H1 (cell line): ENCODE measurements at regions not wholly inside any gene's neighbourhood (a gene's known extent, or its start where the extent isn't known, plus 50 kb on each side); places are given as distances from the start of the nearest gene placed in this dataset.

Source experiments
- CTCF ChIA-PET: fragments of 300-600 bp; sonication (Branson Sonifier 250); formaldehyde crosslinking; loops from one replicate; lab custom pipeline; 2021; ENCODE audit not compliant: partially characterized antibody; lab: Charles Lee
- POLR2A ChIA-PET: fragments of 300-600 bp; sonication (Branson Sonifier 250); formaldehyde crosslinking; loops from one replicate; lab custom pipeline; 2021; ENCODE audit warnings: inconsistent platforms; ENCODE audit not compliant: partially characterized antibody; lab: Charles Lee
- DNase-seq, 2 experiments: peaks; one replicate each; pipeline versions ENCODE4 v3.0.0 to v3.0.0-alpha.2; 2010 to 2022; ENCODE audit warnings: low spot score in 2 of 2, low read depth in 1 of 2, mixed read lengths in 1 of 2
- FAIRE-seq: peaks from 2 replicates; lab custom pipeline; 2011; peaks lifted over from hg19 to GRCh38; lab: Jason Lieb, UNC
- H2AFZ ChIP-seq: 2 replicates; pipeline ENCODE4 v1.8.1; 2012; ENCODE audit warnings: low read length, inconsistent platforms
- H2AK5ac ChIP-seq: 2 replicates; pipeline ENCODE4 v1.6.1; 2013; ENCODE audit warnings: low read depth, low read length
- H2BK120ac ChIP-seq: replicated peaks from 2 replicates; pipeline ENCODE3; 2013; ENCODE audit warnings: low read depth, low read length, inconsistent platforms
- H2BK12ac ChIP-seq: 2 replicates; pipeline ENCODE4 v1.6.1; 2013; ENCODE audit warnings: low read depth, low read length
- H2BK15ac ChIP-seq: 2 replicates; pipeline ENCODE4 v1.6.1; 2013; ENCODE audit warnings: low read length
- H2BK20ac ChIP-seq: 2 replicates; pipeline ENCODE4 v1.6.1; 2013; ENCODE audit warnings: low read length
- H2BK5ac ChIP-seq: 2 replicates; pipeline ENCODE4 v1.6.1; 2013; ENCODE audit warnings: low read depth, low read length
- H3K14ac ChIP-seq: 2 replicates; pipeline ENCODE4 v1.6.1; 2013; ENCODE audit warnings: inconsistent platforms; ENCODE audit not compliant: insufficient read length
- H3K18ac ChIP-seq: 2 replicates; pipeline ENCODE4 v1.6.1; 2013; ENCODE audit warnings: low read length; ENCODE audit errors: extremely low read depth
- H3K23ac ChIP-seq: 2 replicates; pipeline ENCODE4 v1.6.1; 2013; ENCODE audit warnings: inconsistent platforms; ENCODE audit not compliant: insufficient read length
- H3K23me2 ChIP-seq: 2 replicates; pipeline ENCODE4 v1.6.1; 2013; ENCODE audit warnings: low read depth, low read length
- H3K27ac ChIP-seq: 2 replicates; pipeline ENCODE4 v1.6.1; 2011; ENCODE audit warnings: low read depth, low read length, inconsistent platforms
- H3K27me3 ChIP-seq, 4 experiments: replicated peaks in 1 of 4; 1 replicate in 1 of 4; 2 replicates in 3 of 4; pipeline versions ENCODE4 v1.6.1 to v1.8.1; 2011 to 2013; ENCODE audit warnings: low read length in 3 of 4, mild to moderate bottlenecking in 3 of 4, inconsistent platforms in 2 of 4, mixed read lengths in 2 of 4, moderate library complexity in 1 of 4; ENCODE audit not compliant: control insufficient read depth in 3 of 4, insufficient read depth in 3 of 4; ENCODE audit errors: extremely low read depth in 1 of 4
- H3K36me3 ChIP-seq, 4 experiments: 2 replicates each; pipeline versions ENCODE4 v1.6.1 to v1.8.1; 2011 to 2013; ENCODE audit warnings: mild to moderate bottlenecking in 4 of 4, low read length in 3 of 4, moderate library complexity in 2 of 4, control low read depth in 1 of 4, inconsistent platforms in 1 of 4; ENCODE audit not compliant: insufficient read depth in 4 of 4, control insufficient read depth in 2 of 4
- H3K4ac ChIP-seq: replicated peaks from 2 replicates; pipeline ENCODE3; 2013; ENCODE audit warnings: low read length, low read depth, mixed read lengths, inconsistent platforms; ENCODE audit not compliant: insufficient read length
- H3K4me1 ChIP-seq, 4 experiments: replicated peaks in 1 of 4; 1 replicate in 1 of 4; 2 replicates in 3 of 4; pipeline versions ENCODE4 v1.6.1 to v1.8.1; 2011 to 2013; ENCODE audit warnings: low read length in 3 of 4, inconsistent platforms in 2 of 4, mixed read lengths in 1 of 4; ENCODE audit not compliant: insufficient read depth in 4 of 4, control insufficient read depth in 3 of 4
- H3K4me2 ChIP-seq, 2 experiments: 2 replicates each; pipeline versions ENCODE4 v1.6.1 to v1.8.1; 2011 to 2013; ENCODE audit warnings: low read depth in 2 of 2, low read length in 2 of 2, control low read depth in 1 of 2, inconsistent platforms in 1 of 2, mild to moderate bottlenecking in 1 of 2; ENCODE audit not compliant: insufficient read depth in 1 of 2
- H3K4me3 ChIP-seq, 4 experiments: fragments of 200-600, 300-600 bp in 1 of 4; sonication (generic), shearing (Covaris generic), sonication (Bioruptor Twin) in 1 of 4; 2 replicates each; pipeline versions ENCODE4 v1.5.1 to v1.8.1; 2011 to 2016; ENCODE audit warnings: low read length in 4 of 4, low read depth in 3 of 4, control low read depth in 2 of 4, inconsistent platforms in 2 of 4, mild to moderate bottlenecking in 2 of 4, mixed read lengths in 1 of 4, moderate library complexity in 1 of 4; ENCODE audit not compliant: insufficient read depth in 2 of 4; ENCODE audit errors: extremely low read depth in 1 of 4
- H3K56ac ChIP-seq: replicated peaks from 2 replicates; pipeline ENCODE3; 2013; ENCODE audit warnings: low read depth, mild to moderate bottlenecking, mixed read lengths, low read length, inconsistent platforms; ENCODE audit not compliant: insufficient read length
- H3K79me1 ChIP-seq: 2 replicates; pipeline ENCODE4 v1.6.1; 2013; ENCODE audit warnings: low read depth, low read length, control low read depth
- H3K79me2 ChIP-seq, 2 experiments: 2 replicates each; pipeline versions ENCODE4 v1.6.1 to v1.8.1; 2012 to 2013; ENCODE audit warnings: low read length in 2 of 2, mild to moderate bottlenecking in 2 of 2, inconsistent platforms in 1 of 2; ENCODE audit not compliant: insufficient read depth in 2 of 2, control insufficient read depth in 1 of 2
- H3K9ac ChIP-seq, 4 experiments: replicated peaks in 1 of 4; 1 replicate in 1 of 4; 2 replicates in 3 of 4; pipeline versions ENCODE4 v1.6.1 to v1.8.1; 2011 to 2013; ENCODE audit warnings: low read depth in 3 of 4, low read length in 3 of 4, control low read depth in 2 of 4, mild to moderate bottlenecking in 2 of 4, moderate library complexity in 2 of 4, inconsistent platforms in 1 of 4; ENCODE audit errors: extremely low read depth in 1 of 4
- H3K9me3 ChIP-seq, 2 experiments: 2 replicates each; pipeline versions ENCODE4 v1.6.1 to v1.8.1; 2012 to 2013; ENCODE audit warnings: mild to moderate bottlenecking in 2 of 2, moderate library complexity in 2 of 2, control low read depth in 1 of 2, inconsistent platforms in 1 of 2, low read depth in 1 of 2, low read length in 1 of 2, mixed read lengths in 1 of 2; ENCODE audit not compliant: insufficient read depth in 2 of 2
- H4K20me1 ChIP-seq, 2 experiments: replicated peaks in 1 of 2; 2 replicates each; pipeline versions ENCODE3 to v1.8.1; 2011 to 2013; ENCODE audit warnings: inconsistent platforms in 2 of 2, low read length in 2 of 2, mild to moderate bottlenecking in 1 of 2; ENCODE audit not compliant: insufficient read depth in 2 of 2, control insufficient read depth in 1 of 2
- H4K5ac ChIP-seq: 2 replicates; pipeline ENCODE4 v1.6.1; 2013; ENCODE audit warnings: low read length, low read depth, mixed read lengths, inconsistent platforms; ENCODE audit not compliant: insufficient read length
- H4K8ac ChIP-seq: 2 replicates; pipeline ENCODE4 v1.8.0; 2013; ENCODE audit warnings: mild to moderate bottlenecking, moderate library complexity, low read length, inconsistent platforms; ENCODE audit not compliant: insufficient read depth; ENCODE audit errors: extremely low read depth
- H4K91ac ChIP-seq: replicated peaks from 2 replicates; pipeline ENCODE3; 2013; ENCODE audit warnings: low read length, mixed read lengths, inconsistent platforms; ENCODE audit not compliant: insufficient read length
- BRCA1 ChIP-seq: IDR thresholded peaks from 2 replicates; pipeline ENCODE4 v1.6.1; 2012; ENCODE audit warnings: low read depth, low read length, improper control_type of control experiment
- WGBS, 2 experiments: shearing (Covaris generic) in 1 of 2; methylation state at CpG; one replicate each; pipeline versions ENCODE4 v1.1.6 to v1.1.7; 2013 to 2015; ENCODE audit warnings: low lambda C conversion rate in 2 of 2, mixed read lengths in 2 of 2, inconsistent platforms in 1 of 2, low coverage in 1 of 2, missing lambda C conversion rate in 1 of 2; ENCODE audit not compliant: insufficient replicate concordance in 2 of 2, insufficient coverage in 1 of 2, insufficient read length in 1 of 2; ENCODE audit errors: extremely low coverage in 1 of 2, missing lambda C conversion rate in 1 of 2; 5-methylcytosine and 5-hydroxymethylcytosine counted together

DNA sequence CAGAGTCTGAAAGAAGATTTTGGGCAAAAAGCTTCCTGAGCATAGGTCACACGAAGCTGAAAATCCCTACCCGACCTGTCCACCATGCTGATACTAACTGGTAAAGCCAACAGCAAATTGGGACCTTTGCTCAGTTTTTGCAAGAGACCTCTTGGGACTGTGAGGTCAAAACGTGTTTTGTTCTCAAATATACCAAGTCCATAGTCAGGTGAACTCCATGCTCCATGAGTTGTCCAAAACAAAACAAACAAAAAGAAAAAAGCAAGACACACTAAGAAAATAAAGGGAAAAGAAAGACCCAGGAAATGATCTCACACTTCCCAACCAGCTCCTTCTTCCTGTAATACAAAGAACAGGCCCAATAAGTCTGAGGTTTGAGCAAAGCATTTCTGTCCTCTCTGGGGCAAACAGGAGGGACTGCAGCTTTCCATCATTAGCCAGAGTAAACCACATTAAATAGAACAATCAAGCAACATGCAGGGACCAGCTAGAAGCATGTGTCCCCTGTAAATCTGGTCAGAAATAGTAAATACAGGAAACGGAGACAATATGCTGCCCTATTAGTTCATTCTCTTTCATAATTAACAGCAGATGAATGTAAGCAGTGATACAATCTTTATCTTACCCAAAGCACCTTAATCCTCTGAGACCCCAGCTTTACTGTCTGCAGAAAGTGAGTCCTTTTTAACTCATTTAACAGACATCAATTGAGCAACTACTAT, 125.0 kb upstream of the LIPC start:
- Histone ChIP-seq H2AFZ (peak overlapping the region; percentile 2; the same call in 1 of the 2 replicates), H3K18ac (no peak overlapping the region), H3K36me3 (no peaks in the 10 kb centered on the region), H3K9me3 (no peaks in the 10 kb centered on the region), H3K4me3 (no peak overlapping the region), H3K4me2 (no peak overlapping the region; a peak in 1 of 4 replicates), H3K9ac (no peak overlapping the region), H2BK12ac (no peak overlapping the region), H3K56ac (no peak overlapping the region), H2BK120ac (no peak overlapping the region), H2AK5ac (no peak overlapping the region), H3K79me1 (no peaks in the 10 kb centered on the region), H4K8ac (no peak overlapping the region), H4K20me1 (no peaks in the 10 kb centered on the region), H2BK15ac (no peak overlapping the region; the same call in 1 of the 2 replicates), H2BK20ac (no peak overlapping the region), H3K27ac (no peak overlapping the region), H3K4me1 (peaks cover 2 to 11% (median 5%) of the 10 kb centered on the region in 4 experiments; a peak in 5 of 7 replicates), H4K91ac (no peak overlapping the region), H4K5ac (no peak overlapping the region), H3K4ac (no peak overlapping the region), H3K79me2 (no peaks in the 10 kb centered on the region)
- POLR2A ChIA-PET, result interaction anchor here (1.4 kb wide), 1 partner anchor 9 kb away, joined by 5 read pairs; no protein-coding TSS in a partner anchor
- WGBS, 2 experiments, result 82% methylated on average over 4 of the region's 4 CpGs; no CpG with 5 or more reads in 1 of the 2 experiments
- no peak for FAIRE-seq
- no peak for DNase-seq
- no peak for TF ChIP-seq BRCA1
- TF ChIP-seq, all 59 proteins: peak for 0
- no peak overlapping the region for H3K23ac ChIP-seq
- no peak overlapping the region for H2BK5ac ChIP-seq
- no peaks in the 10 kb centered on the region for H3K27me3 ChIP-seq
- H3K14ac ChIP-seq, result no peak overlapping the region
- no peaks in the 10 kb centered on the region for H3K23me2 ChIP-seq
- CTCF ChIA-PET, result interaction anchor here (0.9 to 1.0 kb wide), 2 partner anchors 22 to 122 kb away, joined by 4 to 5 read pairs; no protein-coding TSS in a partner anchor
